RPMI8226 (cell line): ENCODE measurements at regions not wholly inside any gene's neighbourhood (a gene's known extent, or its start where the extent isn't known, plus 50 kb on each side); places are given as distances from the start of the nearest gene placed in this dataset.
"Not testable (repeated sequence)": the region's sequence is repeated elsewhere in the genome, so short reads cannot be mapped to it uniquely, and the experiment has no call there.

Source experiments
- DNase-seq: peaks from one replicate; pipeline ENCODE4 v3.0.0-alpha.2; 2015

DNA sequence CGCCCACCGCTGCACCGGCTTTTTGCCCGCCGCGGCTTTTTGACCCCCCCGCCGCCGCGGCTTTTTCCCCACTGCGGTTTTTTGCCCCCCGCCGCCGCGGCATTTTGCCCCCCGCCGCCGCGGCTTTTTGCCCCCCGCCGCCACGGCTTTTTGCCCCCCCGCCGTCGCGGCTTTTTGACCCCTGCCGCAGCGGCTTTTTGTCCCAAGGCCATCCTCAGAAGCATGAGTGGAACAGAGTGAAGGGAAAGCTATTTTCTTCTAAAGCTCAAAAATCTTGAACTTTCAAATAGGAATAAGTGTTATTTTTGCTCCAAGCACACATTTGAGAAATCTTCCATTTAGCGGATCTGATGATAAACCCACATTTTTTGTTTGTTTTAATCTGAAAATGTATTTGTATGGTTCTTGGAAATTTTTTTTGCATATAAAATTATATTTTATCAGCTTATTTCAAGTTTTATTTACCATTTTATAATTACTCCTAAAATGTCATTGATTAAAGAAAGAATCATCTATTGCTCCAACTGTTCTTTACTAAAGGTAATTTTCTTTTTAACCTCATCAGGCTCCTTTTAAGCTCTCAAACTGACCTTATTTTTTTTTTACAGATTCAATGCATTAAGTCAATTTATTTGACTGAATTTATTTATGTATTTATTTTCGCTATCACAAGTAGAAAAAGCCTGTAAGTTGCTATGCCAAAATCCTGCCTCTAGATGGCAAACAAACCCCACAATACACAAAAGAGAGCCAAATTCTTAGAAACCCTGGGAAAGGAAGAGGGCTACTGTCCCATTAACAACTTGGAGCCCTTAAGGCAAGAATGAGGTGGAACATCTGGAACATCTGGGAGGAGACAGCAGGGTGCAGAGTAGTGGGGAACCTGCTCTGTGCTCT lies 460.3 kb downstream of the ZNF33B start:
- not testable (repeated sequence) for DNase-seq

DNA sequence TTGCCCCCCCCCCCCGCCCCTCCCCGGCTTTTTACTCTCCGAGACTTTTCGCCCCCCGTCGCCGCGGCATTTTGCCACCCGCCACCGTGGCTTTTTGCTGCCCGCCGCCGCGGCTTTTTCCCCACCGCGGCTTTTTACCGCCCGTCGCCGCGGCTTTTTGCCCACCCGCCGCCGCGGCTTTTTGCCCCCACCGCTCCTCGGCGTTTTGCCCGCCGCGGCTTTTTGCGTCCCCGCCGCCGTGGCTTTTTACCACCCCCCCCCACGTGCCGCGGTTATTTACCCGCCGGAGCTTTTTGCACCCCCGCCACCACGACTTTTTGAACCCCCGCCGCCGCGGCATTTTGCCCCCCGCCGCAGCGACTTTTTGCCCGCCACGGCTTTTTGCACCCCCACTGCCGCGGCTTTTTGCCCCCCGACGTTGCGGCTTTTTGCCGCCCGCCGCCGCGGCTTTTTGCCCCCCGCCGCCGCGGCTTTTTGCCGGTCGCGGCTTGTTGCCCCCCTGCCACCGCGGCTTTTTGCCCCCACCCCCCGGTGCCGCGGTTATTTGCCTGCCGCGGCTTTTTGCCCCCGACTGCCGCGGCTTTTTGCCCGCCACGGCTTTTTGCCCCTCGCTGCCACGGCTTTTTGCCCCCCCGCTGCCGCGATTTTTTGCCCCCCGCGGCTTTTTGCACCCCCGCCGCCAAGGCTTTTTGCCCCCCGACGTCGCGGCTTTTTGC lies 461.1 kb downstream of the ZNF33B start:
- DNase-seq = no peak

DNA sequence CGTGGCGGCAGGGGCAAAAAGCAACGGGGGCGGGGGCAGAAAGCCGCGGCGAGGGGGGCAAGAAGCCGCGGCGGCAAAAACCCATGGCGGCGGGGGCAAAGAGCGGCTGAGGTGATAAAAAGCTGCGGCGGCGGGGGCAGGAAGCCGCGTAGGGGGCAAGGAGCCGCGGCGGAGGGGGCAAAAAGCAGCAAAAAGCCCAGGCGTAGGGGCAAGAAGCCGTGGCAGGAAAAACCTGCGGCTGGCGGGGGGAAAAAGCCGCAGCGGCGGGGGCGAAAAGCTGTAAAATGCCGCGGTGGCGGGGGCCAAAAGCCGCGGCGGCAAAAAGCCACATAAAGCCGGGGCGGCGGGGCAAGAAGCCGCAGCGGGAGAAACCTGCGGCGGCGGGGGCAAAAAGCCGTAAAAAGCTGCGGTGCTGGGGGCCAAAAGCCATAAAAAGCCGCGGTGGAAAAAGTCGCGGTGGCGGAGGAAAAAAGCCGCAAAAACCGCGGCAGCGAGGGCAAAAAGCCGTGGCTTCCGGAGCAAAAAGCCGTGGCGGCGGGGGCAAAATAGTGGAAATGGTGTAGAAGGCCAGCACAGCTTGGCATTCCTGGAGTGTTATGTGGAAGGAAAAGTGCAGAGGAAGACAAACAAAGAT lies 487.8 kb downstream of the ZNF33B start:
- DNase-seq = no peak

DNA sequence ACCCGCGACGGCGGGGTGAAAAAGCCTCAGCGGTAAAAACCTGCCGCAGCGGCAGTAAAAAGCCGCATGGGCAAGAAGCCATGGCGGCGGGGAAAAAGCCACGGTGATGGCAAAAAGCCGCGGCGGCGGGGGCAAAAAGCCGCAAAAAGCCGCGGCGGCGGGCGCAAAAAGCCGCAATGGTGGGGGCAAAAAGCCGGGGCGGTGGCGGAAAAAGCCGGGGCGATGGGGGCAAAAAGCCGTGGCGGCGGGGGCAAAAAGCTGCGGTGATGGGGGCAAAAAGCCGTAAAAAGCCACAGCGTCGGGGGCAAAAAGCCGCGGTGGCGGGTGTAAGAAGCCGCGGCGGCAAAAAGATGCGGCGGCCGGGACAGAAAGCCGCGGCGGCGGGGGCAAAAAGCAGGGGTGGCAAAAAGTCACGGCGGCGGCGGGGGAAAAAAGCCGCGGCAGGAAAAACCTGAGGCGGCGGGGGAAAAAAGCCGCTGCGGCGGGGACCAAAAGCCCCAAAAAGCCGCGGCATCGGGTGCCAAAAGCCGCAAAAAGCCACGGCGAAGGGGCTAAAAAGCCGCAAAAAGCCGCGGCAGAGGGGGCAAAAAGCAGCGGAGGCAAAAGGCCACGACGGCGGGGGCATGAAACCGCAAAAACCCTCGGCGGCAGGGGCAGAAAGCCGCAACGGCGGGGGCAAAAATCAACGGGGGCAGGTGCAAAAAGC lies 488.5 kb downstream of the ZNF33B start:
- no peak for DNase-seq

DNA sequence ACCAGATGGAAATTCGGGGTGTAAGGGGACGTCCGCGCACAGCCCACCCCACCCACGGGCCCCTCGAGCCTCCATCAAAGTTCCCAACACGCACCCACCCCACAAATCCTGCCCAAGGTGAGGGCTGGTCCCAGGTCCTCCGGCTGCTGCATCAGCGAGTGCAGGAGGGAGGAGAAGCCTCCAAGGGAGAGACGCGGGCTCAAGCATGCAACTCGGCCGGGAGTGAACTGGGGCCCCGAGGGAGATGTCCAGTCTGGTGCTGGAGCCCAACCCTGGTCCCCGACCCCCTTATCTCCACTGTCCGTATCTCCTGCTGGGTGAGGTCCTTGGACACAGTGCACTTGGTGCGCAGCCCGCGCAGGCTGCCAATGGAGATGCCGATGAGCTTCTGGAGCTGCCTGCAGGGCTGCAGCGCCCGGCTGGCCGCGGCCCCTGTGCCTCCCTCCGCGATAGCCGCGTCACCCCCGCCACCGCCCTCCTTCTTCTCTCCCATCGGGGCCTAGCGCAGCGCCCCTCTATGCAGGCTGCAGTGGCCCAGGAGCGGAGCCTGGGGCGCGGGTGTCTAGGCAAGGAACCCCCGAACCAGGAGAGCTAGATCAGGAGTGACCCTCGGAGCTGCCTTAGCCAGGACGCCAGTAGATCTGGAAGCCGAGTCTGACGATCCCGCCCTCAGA lies 489.2 kb downstream of the ZNF33B start:
- no peak for DNase-seq

DNA sequence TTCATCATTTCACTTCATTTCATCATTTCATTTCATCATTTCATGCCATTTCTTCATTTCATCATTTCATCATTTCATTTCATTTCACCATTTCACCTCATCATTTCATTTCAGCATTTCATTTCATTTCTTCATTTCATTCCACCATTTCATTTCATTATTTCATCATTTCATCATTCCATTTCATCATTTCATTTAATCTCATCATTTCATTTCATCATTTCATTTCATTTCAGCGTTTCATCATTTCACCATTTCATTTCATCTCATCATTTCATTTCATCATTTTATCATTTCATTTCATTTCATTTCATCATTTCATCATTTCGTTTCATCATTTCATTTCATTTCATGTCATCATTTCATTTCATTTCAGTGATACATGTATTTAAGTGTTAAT lies 492.2 kb downstream of the ZNF33B start:
- not testable (repeated sequence) for DNase-seq

DNA sequence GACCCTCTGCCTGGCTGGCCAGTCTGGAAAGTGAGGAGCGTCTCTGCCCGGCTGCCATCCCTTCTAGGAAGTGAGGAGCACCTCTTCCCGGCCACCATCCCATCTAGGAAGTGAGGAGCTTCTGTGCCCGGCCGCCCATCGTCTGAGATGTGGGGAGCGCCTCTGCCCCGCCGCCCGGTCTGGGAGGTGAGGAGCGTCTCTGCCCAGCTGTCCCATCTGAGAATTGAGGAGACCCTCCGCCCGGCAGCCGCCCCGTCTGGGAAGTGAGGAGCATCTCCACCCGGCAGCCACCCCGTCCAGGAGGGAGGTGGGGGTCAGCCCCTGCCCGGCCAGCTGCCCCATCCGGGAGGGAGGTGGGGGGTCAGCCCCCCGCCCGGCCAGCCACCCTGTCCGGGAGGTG lies 500.3 kb downstream of the ZNF33B start:
- not testable (repeated sequence) for DNase-seq

DNA sequence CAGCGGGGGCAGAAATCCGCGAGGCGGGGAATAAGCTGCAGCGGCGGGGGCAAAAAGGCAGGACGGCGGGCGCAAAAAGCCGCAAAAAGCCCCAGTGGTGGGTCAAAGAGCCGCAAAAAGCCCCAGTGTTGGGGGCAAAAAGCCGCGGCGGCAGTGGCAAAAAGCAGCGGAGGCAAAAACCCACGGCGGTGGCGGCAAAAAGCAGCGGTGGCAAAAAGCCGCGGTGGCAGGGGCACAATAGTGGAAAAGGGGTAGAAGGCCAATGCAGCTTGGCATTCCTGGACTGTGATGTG lies 525.3 kb downstream of the ZNF33B start:
- no peak for DNase-seq

DNA sequence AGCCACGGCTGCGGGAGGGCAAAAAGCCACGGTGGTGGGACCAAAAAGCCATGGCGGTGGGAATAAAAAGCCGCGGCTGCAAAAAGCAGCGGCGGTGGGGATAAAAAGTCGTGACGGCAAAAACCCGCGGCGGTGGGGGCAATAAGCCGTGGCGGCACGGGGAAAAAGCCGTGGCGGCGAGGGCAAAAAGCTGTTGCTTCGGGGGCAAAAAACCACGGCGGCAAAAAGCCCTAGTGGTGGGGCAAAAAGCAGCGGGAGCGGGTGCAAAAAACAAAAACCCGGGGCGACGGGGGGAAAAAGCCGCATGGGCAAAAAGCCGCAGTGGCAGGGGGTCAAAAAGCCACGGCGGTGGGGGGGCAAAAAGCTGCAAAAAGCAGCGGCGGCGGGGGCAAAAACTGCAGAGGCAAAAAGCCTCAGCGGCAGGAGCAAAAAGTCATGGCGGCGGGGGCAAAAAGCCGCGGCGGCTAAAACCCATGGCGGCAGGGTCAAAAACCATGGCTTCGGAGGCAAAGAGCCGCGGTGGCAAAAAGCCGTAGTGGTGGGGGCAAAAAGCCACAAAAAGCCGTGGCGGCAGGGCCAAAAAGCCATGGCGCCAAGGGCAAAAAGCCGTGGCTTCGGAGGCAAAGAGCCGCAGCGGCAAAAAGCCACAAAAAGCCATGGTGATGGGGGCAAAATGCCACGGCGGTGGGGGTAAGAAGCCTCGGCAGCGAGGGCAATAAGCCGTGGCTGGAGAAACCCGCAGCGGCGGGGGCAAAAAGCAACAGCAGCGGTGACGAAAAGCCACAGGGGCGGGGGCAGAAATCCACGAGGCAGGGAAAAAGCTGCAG lies 525.8 kb downstream of the ZNF33B start:
- DNase-seq = no peak

DNA sequence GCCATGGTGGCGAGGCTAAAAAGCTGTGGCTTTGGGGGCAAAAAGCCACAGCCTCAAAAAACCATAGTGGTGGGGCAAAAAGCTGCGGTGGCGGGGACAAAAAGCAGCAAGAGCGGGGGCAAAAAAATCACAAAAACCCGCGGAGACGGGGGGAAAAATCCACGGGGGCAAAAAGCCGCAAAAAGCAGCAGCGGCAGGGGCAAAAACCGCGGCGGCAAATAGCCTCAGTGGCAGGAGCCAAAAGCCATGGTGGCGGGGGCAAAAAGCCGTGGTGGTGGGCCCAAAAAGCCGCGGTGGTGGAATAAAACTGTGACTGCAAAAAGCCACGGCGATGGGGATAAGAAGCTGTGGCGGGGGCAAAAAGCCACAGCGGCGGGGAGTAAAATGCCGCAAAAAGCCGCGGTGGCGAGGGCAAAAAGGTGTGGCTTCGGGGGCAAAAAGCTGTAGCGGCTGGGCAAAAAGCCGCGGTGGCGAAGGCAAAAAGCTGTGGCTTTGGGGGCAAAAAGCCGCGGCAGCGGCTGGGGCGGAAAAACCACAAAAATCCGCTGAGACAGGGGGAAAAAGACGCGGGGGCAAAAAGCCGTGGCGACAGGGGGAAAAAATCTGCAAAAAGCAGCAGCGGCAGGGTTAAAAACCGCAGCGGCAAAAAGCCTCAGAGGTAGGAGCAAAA lies 526.6 kb downstream of the ZNF33B start:
- DNase-seq = no peak

DNA sequence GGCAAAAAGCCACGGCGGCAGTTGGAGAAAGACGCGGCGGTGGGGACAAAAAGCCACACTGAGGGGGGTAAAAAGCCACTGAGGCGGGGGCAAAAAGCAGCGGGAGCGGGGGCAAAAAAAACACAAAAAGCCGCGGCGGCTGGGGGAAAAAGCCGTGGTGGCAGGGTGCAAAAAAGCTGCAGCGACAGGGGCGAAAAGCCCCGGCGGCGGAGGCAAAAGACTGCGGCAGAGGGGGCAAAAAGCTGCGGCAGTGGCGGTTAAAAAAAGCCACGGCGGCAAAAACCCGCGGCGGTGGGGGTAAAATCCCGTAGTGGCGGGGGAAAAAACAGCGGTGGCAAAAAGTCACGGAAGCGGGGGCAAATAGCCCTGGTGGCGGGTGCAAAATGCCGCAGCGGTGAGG lies 527.3 kb downstream of the ZNF33B start:
- no peak for DNase-seq
